HG02943 (cell line): ENCODE measurements at regions not wholly inside any gene's neighbourhood (a gene's known extent, or its start where the extent isn't known, plus 50 kb on each side); places are given as distances from the start of the nearest gene placed in this dataset.

Source experiments
- ATAC-seq: cut with Tn5 transposase; IDR thresholded peaks from one replicate; pipeline ENCODE4 v1.9.1; 2021; ENCODE audit warnings: mild to moderate bottlenecking, low read depth, moderate library complexity; ENCODE audit not compliant: unreplicated experiment

GRCh38 chr4:144557404-144557803 is 88.6 kb upstream of the HHIP start:
- ATAC-seq, result no peak

- ATAC-seq, result no peak
Measured at GRCh38 chr4:144562019-144562705, 83.8 kb upstream of the HHIP start.

- ATAC-seq, result no peak
Measured at GRCh38 chr4:144564358-144564757, 81.6 kb upstream of the HHIP start.

- ATAC-seq, result no peak
Measured at GRCh38 chr4:144565527-144566195, 80.3 kb upstream of the HHIP start.

GRCh38 chr4:144572660-144573059 is 73.3 kb upstream of the HHIP start:
- no peak for ATAC-seq

- no peak for ATAC-seq
Measured at GRCh38 chr4:144574000-144574399, 72.0 kb upstream of the HHIP start.

GRCh38 chr4:144574509-144574908 is 71.4 kb upstream of the HHIP start:
- no peak for ATAC-seq

GRCh38 chr4:144575181-144575580 is 70.8 kb upstream of the HHIP start:
- ATAC-seq, result no peak

GRCh38 chr4:144578681-144579080 is 67.3 kb upstream of the HHIP start:
- no peak for ATAC-seq

- no peak for ATAC-seq
Measured at GRCh38 chr4:144579411-144580030, 66.4 kb upstream of the HHIP start.

- ATAC-seq, result no peak
Measured at GRCh38 chr4:144580430-144580829, 65.5 kb upstream of the HHIP start.

GRCh38 chr4:144582105-144582850 is 63.7 kb upstream of the HHIP start:
- ATAC-seq, result no peak

GRCh38 chr4:144582975-144583374 is 63.0 kb upstream of the HHIP start:
- no peak for ATAC-seq

GRCh38 chr4:144583658-144584057 is 62.3 kb upstream of the HHIP start:
- no peak for ATAC-seq

GRCh38 chr4:144584428-144584827 is 61.5 kb upstream of the HHIP start:
- ATAC-seq, result no peak

GRCh38 chr4:144589512-144589911 is 56.4 kb upstream of the HHIP start:
- ATAC-seq, result no peak

- ATAC-seq, result no peak
Measured at GRCh38 chr4:144590020-144590419, 55.9 kb upstream of the HHIP start.

GRCh38 chr4:144591401-144591800 is 54.6 kb upstream of the HHIP start:
- ATAC-seq, result no peak

- no peak for ATAC-seq
Measured at GRCh38 chr4:144592264-144592663, 53.7 kb upstream of the HHIP start.

GRCh38 chr4:144594471-144594986 is 51.4 kb upstream of the HHIP start:
- no peak for ATAC-seq

- ATAC-seq, result no peak
Measured at GRCh38 chr4:144595681-144596080, 50.3 kb upstream of the HHIP start.
